Mesenchymal stem cell (in vitro differentiated cells and primary cell): ENCODE measurements at regions not wholly inside any gene's neighbourhood (a gene's known extent, or its start where the extent isn't known, plus 50 kb on each side); places are given as distances from the start of the nearest gene placed in this dataset.
A peak's percentile ranks its signal among the peaks of the same experiment; 100 is the strongest.

Source experiments
- DNase-seq: peaks from one replicate; pipeline ENCODE4 v3.0.0-alpha.2; 2013
- H2AFZ ChIP-seq: one replicate; pipeline ENCODE4 v1.6.1; 2013; ENCODE audit warnings: low read depth, mild to moderate bottlenecking, control low read depth, inconsistent platforms, low read length, moderate library complexity
- H2AK5ac ChIP-seq: 2 replicates; pipeline ENCODE4 v1.6.1; 2013; ENCODE audit warnings: low read length, moderate library complexity, mild to moderate bottlenecking, inconsistent platforms; ENCODE audit not compliant: severe bottlenecking
- H2BK120ac ChIP-seq: one replicate; pipeline ENCODE4 v1.6.1; 2013; ENCODE audit warnings: low read depth, mild to moderate bottlenecking, inconsistent platforms, low read length, moderate library complexity
- H2BK12ac ChIP-seq, 2 experiments: one replicate each; pipeline ENCODE4 v1.6.1; 2013; ENCODE audit warnings: inconsistent platforms in 2 of 2, low read length in 2 of 2, mild to moderate bottlenecking in 2 of 2, moderate library complexity in 2 of 2, control low read depth in 1 of 2
- H2BK15ac ChIP-seq: one replicate; pipeline ENCODE4 v1.6.1; 2013; ENCODE audit warnings: mild to moderate bottlenecking, low read depth, inconsistent platforms; ENCODE audit not compliant: poor library complexity, severe bottlenecking
- H2BK5ac ChIP-seq: 2 replicates; pipeline ENCODE4 v1.6.1; 2013; ENCODE audit warnings: low read depth, mild to moderate bottlenecking, low read length, control low read depth, inconsistent platforms; ENCODE audit not compliant: poor library complexity, severe bottlenecking
- H3K14ac ChIP-seq, 2 experiments: one replicate each; pipeline ENCODE4 v1.6.1; 2013; ENCODE audit warnings: inconsistent platforms in 2 of 2, low read length in 2 of 2, control low read depth in 1 of 2, mild to moderate bottlenecking in 1 of 2, moderate library complexity in 1 of 2
- H3K18ac ChIP-seq, 2 experiments: one replicate each; pipeline ENCODE4 v1.6.1; 2013; ENCODE audit warnings: inconsistent platforms in 2 of 2, low read length in 2 of 2, control low read depth in 1 of 2, low read depth in 1 of 2, mild to moderate bottlenecking in 1 of 2
- H3K23ac ChIP-seq, 2 experiments: one replicate each; pipeline ENCODE4 v1.6.1; 2013; ENCODE audit warnings: inconsistent platforms in 2 of 2, low read length in 2 of 2, mild to moderate bottlenecking in 2 of 2, moderate library complexity in 2 of 2, control low read depth in 1 of 2
- H3K27ac ChIP-seq: 2 replicates; pipeline ENCODE4 v1.5.1; 2013; ENCODE audit warnings: mild to moderate bottlenecking, moderate library complexity, low read length, control low read depth, inconsistent platforms; ENCODE audit not compliant: poor library complexity, severe bottlenecking
- H3K27me3 ChIP-seq, 2 experiments: 2 replicates each; pipeline versions ENCODE4 v1.6.1 to v1.7.0; 2013; ENCODE audit warnings: low read length in 2 of 2, mild to moderate bottlenecking in 2 of 2, moderate library complexity in 2 of 2, control low read depth in 1 of 2, inconsistent platforms in 1 of 2; ENCODE audit not compliant: control insufficient read depth in 1 of 2, insufficient read depth in 1 of 2
- H3K36me3 ChIP-seq, 2 experiments: 2 replicates each; pipeline versions ENCODE4 v1.6.1 to v1.7.0; 2013; ENCODE audit warnings: low read length in 2 of 2, control low read depth in 1 of 2, inconsistent platforms in 1 of 2, low read depth in 1 of 2, mild to moderate bottlenecking in 1 of 2; ENCODE audit not compliant: insufficient read depth in 2 of 2, control insufficient read depth in 1 of 2
- H3K4ac ChIP-seq, 2 experiments: one replicate each; pipeline ENCODE4 v1.6.1; 2013; ENCODE audit warnings: inconsistent platforms in 2 of 2, low read length in 2 of 2, mild to moderate bottlenecking in 2 of 2, moderate library complexity in 2 of 2, control low read depth in 1 of 2, low read depth in 1 of 2
- H3K4me1 ChIP-seq: 2 replicates; pipeline ENCODE4 v1.6.1; 2013; ENCODE audit warnings: low read depth, low read length, control low read depth; ENCODE audit not compliant: control insufficient read depth, insufficient read depth
- H3K4me2 ChIP-seq: 2 replicates; pipeline ENCODE4 v1.6.1; 2013; ENCODE audit warnings: low read length, mild to moderate bottlenecking, inconsistent platforms; ENCODE audit not compliant: poor library complexity, severe bottlenecking
- H3K4me3 ChIP-seq, 2 experiments: 2 replicates each; pipeline versions ENCODE4 v1.5.1 to v1.7.0; 2013; ENCODE audit warnings: low read length in 2 of 2, mild to moderate bottlenecking in 2 of 2, control low read depth in 1 of 2, low read depth in 1 of 2; ENCODE audit not compliant: insufficient read depth in 1 of 2
- H3K79me1 ChIP-seq: replicated peaks from 2 replicates; pipeline ENCODE4 v1.6.1; 2013; ENCODE audit warnings: mild to moderate bottlenecking, control low read depth, low read length, inconsistent platforms; ENCODE audit not compliant: poor library complexity, severe bottlenecking
- H3K9ac ChIP-seq: 2 replicates; pipeline ENCODE4 v1.7.0; 2013; ENCODE audit warnings: mild to moderate bottlenecking, low read length, moderate library complexity
- H3K9me3 ChIP-seq: 2 replicates; pipeline ENCODE4 v1.7.0; 2013; ENCODE audit warnings: mild to moderate bottlenecking, low read length; ENCODE audit not compliant: control insufficient read depth
- H4K8ac ChIP-seq: one replicate; pipeline ENCODE4 v1.6.1; 2013; ENCODE audit warnings: inconsistent platforms, mild to moderate bottlenecking, low read length, moderate library complexity
- H4K91ac ChIP-seq: one replicate; pipeline ENCODE4 v1.6.1; 2013; ENCODE audit warnings: mild to moderate bottlenecking, low read length, inconsistent platforms
- WGBS: methylation state at CpG from one replicate; pipeline ENCODE4 v1.1.7; 2013; ENCODE audit warnings: mixed read lengths; 5-methylcytosine and 5-hydroxymethylcytosine counted together

DNA sequence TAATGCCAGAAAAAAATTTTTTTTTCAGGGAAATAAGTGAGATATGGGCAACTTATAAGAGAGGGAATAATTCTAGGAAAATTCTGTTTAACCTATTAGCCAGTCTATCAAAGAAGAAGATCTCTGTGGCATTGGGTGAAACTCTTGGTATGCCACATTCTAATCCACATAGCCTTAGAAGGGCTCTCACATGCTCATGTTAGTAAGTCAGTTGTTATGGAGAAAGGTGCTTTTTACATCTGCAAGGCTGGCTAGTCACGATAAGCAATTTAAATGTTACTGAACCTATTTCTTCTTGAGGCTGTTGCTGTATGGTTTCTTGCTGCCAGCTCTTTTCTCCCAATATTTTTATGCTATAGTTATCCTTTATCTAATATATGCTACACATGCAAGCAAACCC lies 89.9 kb upstream of the MAGI1 start:
- H3K4ac ChIP-seq = no peak overlapping the region
- no peak overlapping the region for H3K27ac ChIP-seq
- H4K8ac ChIP-seq = no peak overlapping the region
- H2BK5ac ChIP-seq = no peak overlapping the region
- no peak overlapping the region for H2AK5ac ChIP-seq
- H3K27me3 ChIP-seq = no peaks in the 10 kb centered on the region
- no peak overlapping the region for H2BK120ac ChIP-seq
- H4K91ac ChIP-seq = no peak overlapping the region
- WGBS = 100% methylated on average over 1 of the region's 1 CpG
- H2AFZ ChIP-seq = no peak overlapping the region
- no peak overlapping the region for H3K14ac ChIP-seq
- no peaks in the 10 kb centered on the region for H3K36me3 ChIP-seq
- H3K9ac ChIP-seq = no peak overlapping the region
- no peak overlapping the region for H2BK15ac ChIP-seq
- H3K4me1 ChIP-seq = peaks cover 2% of the 10 kb centered on the region
- DNase-seq = no peak
- no peak overlapping the region for H3K4me3 ChIP-seq
- H3K4me2 ChIP-seq = no peak overlapping the region
- no peaks in the 10 kb centered on the region for H3K79me1 ChIP-seq
- H3K9me3 ChIP-seq = no peaks in the 10 kb centered on the region
- no peak overlapping the region for H3K18ac ChIP-seq
- no peak overlapping the region for H2BK12ac ChIP-seq
- no peak overlapping the region for H3K23ac ChIP-seq

- Histone ChIP-seq H4K91ac (no peak overlapping the region), H2BK12ac (no peak overlapping the region), H3K27me3 (no peaks in the 10 kb centered on the region), H4K8ac (no peak overlapping the region), H3K4me3 (no peak overlapping the region), H2AFZ (no peak overlapping the region), H3K14ac (no peak overlapping the region), H2BK120ac (no peak overlapping the region), H3K36me3 (no peaks in the 10 kb centered on the region), H3K9ac (no peak overlapping the region), H3K4ac (no peak overlapping the region), H2BK15ac (no peak overlapping the region), H3K27ac (peak overlapping the region; percentile 26), H3K4me1 (peaks cover 7% of the 10 kb centered on the region), H3K18ac (no peak overlapping the region), H3K79me1 (no peaks in the 10 kb centered on the region), H3K4me2 (no peak overlapping the region), H2AK5ac (no peak overlapping the region), H3K9me3 (no peaks in the 10 kb centered on the region), H3K23ac (no peak overlapping the region), H2BK5ac (no peak overlapping the region)
- DNase-seq = peak; percentile 67
- 30% methylated on average over 6 of the region's 6 CpGs for WGBS
These were observed 82.6 kb upstream of the MAGI1 start for GRCh38 chr3:66121318-66121717.

- Histone ChIP-seq H3K4me2 (no peak overlapping the region), H3K4ac (peak overlapping the region; percentile 8 to 49)
- WGBS = 52% methylated on average over 5 of the region's 6 CpGs
These were observed 77.3 kb upstream of the MAGI1 start for GRCh38 chr3:66115858-66116654.

DNA sequence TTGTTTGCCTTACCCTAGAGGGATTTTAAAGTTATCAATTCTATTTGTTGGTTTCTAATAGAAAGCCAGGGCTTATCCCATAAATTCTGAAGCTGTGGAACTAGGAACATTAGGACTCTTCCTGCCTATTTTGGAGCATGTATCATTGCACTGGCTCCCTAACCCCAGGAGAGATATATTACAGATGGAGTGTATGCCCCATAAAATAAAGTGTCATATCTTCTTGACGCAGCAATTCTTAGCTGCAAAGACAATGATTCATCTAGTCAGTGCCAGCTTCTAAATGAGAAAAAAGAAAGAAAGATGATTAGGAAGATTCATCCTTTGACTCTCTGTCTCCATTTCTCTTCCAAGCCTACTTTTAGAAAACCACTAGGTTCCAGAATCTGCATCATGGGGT lies 74.8 kb upstream of the MAGI1 start:
- Histone ChIP-seq H3K4me3 (no peak overlapping the region), H3K4ac (no peak overlapping the region), H3K27ac (no peak overlapping the region), H3K18ac (no peak overlapping the region), H2BK120ac (no peak overlapping the region), H4K8ac (no peak overlapping the region), H2AK5ac (no peak overlapping the region), H3K36me3 (no peaks in the 10 kb centered on the region), H3K4me2 (no peak overlapping the region), H3K9ac (no peak overlapping the region), H4K91ac (no peak overlapping the region), H3K23ac (no peak overlapping the region), H3K27me3 (no peaks in the 10 kb centered on the region), H3K4me1 (peaks cover 7% of the 10 kb centered on the region), H3K9me3 (no peaks in the 10 kb centered on the region), H3K14ac (no peak overlapping the region), H2BK5ac (no peak overlapping the region), H2AFZ (no peak overlapping the region), H2BK12ac (no peak overlapping the region), H2BK15ac (no peak overlapping the region), H3K79me1 (no peaks in the 10 kb centered on the region)
- no peak for DNase-seq
- 60% methylated on average over 1 of the region's 1 CpG for WGBS

More at GRCh38 chr3:66115858-66116654, 77.3 kb upstream of the MAGI1 start:
- Histone ChIP-seq H2BK15ac (no peak overlapping the region), H4K91ac (peak overlapping the region; percentile 23), H4K8ac (peak overlapping the region; percentile 21), H3K4me3 (no peak overlapping the region), H3K9me3 (no peaks in the 10 kb centered on the region), H3K18ac (peak overlapping the region; percentile 62 to 68), H3K36me3 (no peaks in the 10 kb centered on the region), H2AFZ (no peak overlapping the region), H3K14ac (peak overlapping the region in 1 of 2 experiments; percentile 5), H3K23ac (no peak overlapping the region), H3K27ac (peak overlapping the region; percentile 85), H2BK12ac (peak overlapping the region in 1 of 2 experiments; percentile 78), H3K27me3 (no peaks in the 10 kb centered on the region), H3K79me1 (no peaks in the 10 kb centered on the region), H2BK5ac (peak overlapping the region; percentile 46), H3K4me1 (peaks cover 8% of the 10 kb centered on the region), H2BK120ac (peak overlapping the region; percentile 22), H2AK5ac (peak overlapping the region; percentile 92), H3K9ac (peak overlapping the region; percentile 72)
- DNase-seq = peak; percentile 92
